GM23338 (cell line): ENCODE measurements at regions not wholly inside any gene's neighbourhood (a gene's known extent, or its start where the extent isn't known, plus 50 kb on each side); places are given as distances from the start of the nearest gene placed in this dataset.

Experiments used
- ATAC-seq: fragments of 200-7000 bp; cut with Tn5 transposase; 3 replicates; pipeline ENCODE4 v1.9.1; 2020
- DNase-seq: peaks from one replicate; pipeline ENCODE4 v3.0.0-alpha.2; 2015; ENCODE audit warnings: low spot score
- H2AFZ ChIP-seq: fragments of 200-600 bp; sonication (generic); 2 replicates; pipeline ENCODE4 v1.8.0; 2016; ENCODE audit warnings: antibody characterized with exemption, mild to moderate bottlenecking, moderate library complexity
- H3F3A ChIP-seq: fragments of 200-600 bp; sonication (generic); replicated peaks from 2 replicates; pipeline ENCODE4 v1.8.0; 2017; ENCODE audit warnings: antibody characterized with exemption, mixed run types, low read depth
- H3K27ac ChIP-seq: fragments of 200-600 bp; sonication (generic); 2 replicates; pipeline ENCODE4 v1.6.1; 2016; ENCODE audit warnings: low read depth
- H3K27me3 ChIP-seq: fragments of 200-600 bp; sonication (generic); 2 replicates; pipeline ENCODE4 v1.8.0; 2016; ENCODE audit warnings: mild to moderate bottlenecking, mixed run types, moderate library complexity; ENCODE audit not compliant: insufficient read depth
- H3K36me3 ChIP-seq: fragments of 200-600 bp; sonication (generic); 2 replicates; pipeline ENCODE4 v1.8.0; 2016; ENCODE audit warnings: mild to moderate bottlenecking; ENCODE audit not compliant: insufficient read depth
- H3K4me1 ChIP-seq: fragments of 200-600 bp; sonication (generic); 2 replicates; pipeline ENCODE4 v1.8.0; 2016; ENCODE audit warnings: mild to moderate bottlenecking, moderate library complexity; ENCODE audit not compliant: insufficient read depth
- H3K4me2 ChIP-seq: fragments of 200-600 bp; sonication (generic); 2 replicates; pipeline ENCODE4 v1.7.1; 2017; ENCODE audit warnings: mixed run types
- H3K4me3 ChIP-seq: fragments of 200-600 bp; sonication (generic); 2 replicates; pipeline ENCODE4 v1.6.1; 2016; ENCODE audit warnings: mixed run types
- H3K79me2 ChIP-seq: fragments of 200-600 bp; sonication (generic); replicated peaks from 2 replicates; pipeline ENCODE4 v1.8.0; 2017; ENCODE audit warnings: mild to moderate bottlenecking; ENCODE audit not compliant: insufficient read depth
- H3K9me2 ChIP-seq: fragments of 200-600 bp; sonication (generic); 2 replicates; pipeline ENCODE4 v1.8.0; 2017; ENCODE audit not compliant: insufficient read depth
- H4K20me1 ChIP-seq: fragments of 200-600 bp; sonication (generic); replicated peaks from 2 replicates; pipeline ENCODE4 v1.8.0; 2017; ENCODE audit warnings: mild to moderate bottlenecking; ENCODE audit not compliant: insufficient read depth
- H3K27ac Mint-ChIP-seq: 2 replicates; pipeline ENCODE4 v1.8.0; 2020; ENCODE audit warnings: inconsistent platforms, mild to moderate bottlenecking, moderate library complexity, mixed read lengths
- H3K27me3 Mint-ChIP-seq: 3 replicates; pipeline ENCODE4 v1.8.0; 2022; ENCODE audit warnings: low read depth, mild to moderate bottlenecking, moderate library complexity, mixed read lengths, inconsistent platforms; ENCODE audit not compliant: insufficient read depth, poor library complexity
- H3K36me3 Mint-ChIP-seq: 3 replicates; pipeline ENCODE4 v1.8.0; 2021; ENCODE audit warnings: low read depth, mild to moderate bottlenecking, inconsistent platforms, moderate library complexity, mixed read lengths
- H3K4me1 Mint-ChIP-seq: 3 replicates; pipeline ENCODE4 v1.8.0; 2020; ENCODE audit warnings: mild to moderate bottlenecking, inconsistent platforms, mixed read lengths
- H3K4me3 Mint-ChIP-seq: 3 replicates; pipeline ENCODE4 v1.8.0; 2021; ENCODE audit warnings: moderate library complexity, mild to moderate bottlenecking, inconsistent platforms, mixed read lengths
- H3K9me3 Mint-ChIP-seq: 3 replicates; pipeline ENCODE4 v1.8.0; 2020; ENCODE audit warnings: moderate library complexity, mild to moderate bottlenecking, inconsistent platforms, mixed read lengths
- CREB1 ChIP-seq: fragments of 250-450 bp; sonication (Bioruptor Pico); IDR thresholded peaks from 2 replicates; pipeline ENCODE4 v1.5.0; 2020; ENCODE audit warnings: low read depth, mild to moderate bottlenecking, moderate library complexity
- EZH2phosphoT487 ChIP-seq: fragments of 200-600 bp; sonication (generic); IDR thresholded peaks from one replicate; pipeline ENCODE4 v1.8.1; 2018; ENCODE audit warnings: antibody characterized with exemption; ENCODE audit not compliant: unreplicated experiment
- JUNB ChIP-seq: IDR thresholded peaks from one replicate; pipeline ENCODE4 v1.6.1; 2016; ENCODE audit warnings: antibody characterized with exemption; ENCODE audit not compliant: unreplicated experiment
- NANOG ChIP-seq: IDR thresholded peaks from 2 replicates; pipeline ENCODE4 v1.6.1; 2016; ENCODE audit warnings: antibody characterized with exemption, borderline replicate concordance
- POLR2AphosphoS5 ChIP-seq: IDR thresholded peaks from 2 replicates; pipeline ENCODE4 v1.6.1; 2016; ENCODE audit warnings: antibody characterized with exemption, low read depth
- STAT1 ChIP-seq: IDR thresholded peaks from one replicate; pipeline ENCODE4 v1.6.1; 2016; ENCODE audit warnings: antibody characterized with exemption; ENCODE audit not compliant: unreplicated experiment
- ZNF331 ChIP-seq: fragments of 250-450 bp; sonication (Bioruptor Pico); IDR thresholded peaks from 2 replicates; pipeline ENCODE4 v1.5.0; 2020; ENCODE audit warnings: low read depth, mild to moderate bottlenecking, moderate library complexity
- TF ChIP-seq, protein P1 (sequence below): fragments of 250-450 bp; sonication (Bioruptor Pico); IDR thresholded peaks from 2 replicates; pipeline ENCODE4 v1.5.0; 2020; ENCODE audit warnings: mild to moderate bottlenecking, moderate library complexity
- TF ChIP-seq, protein P2 (sequence below), 2 experiments: fragments of 200-600 bp in 1 of 2; sonication (generic) in 1 of 2; conservative IDR thresholded peaks; 2 replicates each; pipeline versions ENCODE4 v1.5.1 to v1.6.1; 2016 to 2017; ENCODE audit warnings: antibody characterized with exemption in 2 of 2, low read depth in 2 of 2, mild to moderate bottlenecking in 2 of 2, moderate library complexity in 1 of 2
- TF ChIP-seq, protein P3 (sequence below): IDR thresholded peaks from 2 replicates; pipeline ENCODE4 v1.6.1; 2016; ENCODE audit warnings: antibody characterized with exemption
- TF ChIP-seq, protein P4 (sequence below): IDR thresholded peaks from one replicate; pipeline ENCODE4 v1.6.1; 2018; ENCODE audit warnings: antibody characterized with exemption; ENCODE audit not compliant: unreplicated experiment

DNA sequence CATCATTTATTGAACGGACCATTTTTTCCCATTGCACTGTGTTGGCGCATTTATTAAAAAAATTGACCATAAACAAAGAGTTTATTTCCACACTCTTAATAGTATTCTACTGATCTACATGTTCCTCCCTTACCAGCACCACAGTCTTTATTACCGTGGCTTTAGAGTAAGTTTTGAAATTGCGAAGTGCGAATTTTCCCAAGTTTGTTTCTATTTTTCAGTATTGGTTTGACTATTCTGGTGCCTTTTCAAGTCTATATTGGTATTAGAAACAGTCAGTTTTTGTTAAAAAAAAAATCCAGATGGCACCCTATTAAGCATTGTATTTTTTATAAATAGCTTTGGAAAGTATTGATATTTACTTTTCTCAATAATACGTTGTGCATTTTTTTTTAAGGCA lies 795.1 kb upstream of the HS6ST1 start:
- no peak overlapping the region for H3K4me3 Mint-ChIP-seq
- H3K4me1 ChIP-seq = no peaks in the 10 kb centered on the region
- ATAC-seq (no peak), DNase-seq (no peak)
- no peaks in the 10 kb centered on the region for H3K36me3 Mint-ChIP-seq
- H3K9me2 ChIP-seq = no peaks in the 10 kb centered on the region
- H3K79me2 ChIP-seq = no peaks in the 10 kb centered on the region
- H3K36me3 ChIP-seq = no peaks in the 10 kb centered on the region
- no peaks in the 10 kb centered on the region for H3F3A ChIP-seq
- no peak overlapping the region for H2AFZ ChIP-seq
- H3K9me3 Mint-ChIP-seq = no peaks in the 10 kb centered on the region
- TF ChIP-seq, protein P1, sequence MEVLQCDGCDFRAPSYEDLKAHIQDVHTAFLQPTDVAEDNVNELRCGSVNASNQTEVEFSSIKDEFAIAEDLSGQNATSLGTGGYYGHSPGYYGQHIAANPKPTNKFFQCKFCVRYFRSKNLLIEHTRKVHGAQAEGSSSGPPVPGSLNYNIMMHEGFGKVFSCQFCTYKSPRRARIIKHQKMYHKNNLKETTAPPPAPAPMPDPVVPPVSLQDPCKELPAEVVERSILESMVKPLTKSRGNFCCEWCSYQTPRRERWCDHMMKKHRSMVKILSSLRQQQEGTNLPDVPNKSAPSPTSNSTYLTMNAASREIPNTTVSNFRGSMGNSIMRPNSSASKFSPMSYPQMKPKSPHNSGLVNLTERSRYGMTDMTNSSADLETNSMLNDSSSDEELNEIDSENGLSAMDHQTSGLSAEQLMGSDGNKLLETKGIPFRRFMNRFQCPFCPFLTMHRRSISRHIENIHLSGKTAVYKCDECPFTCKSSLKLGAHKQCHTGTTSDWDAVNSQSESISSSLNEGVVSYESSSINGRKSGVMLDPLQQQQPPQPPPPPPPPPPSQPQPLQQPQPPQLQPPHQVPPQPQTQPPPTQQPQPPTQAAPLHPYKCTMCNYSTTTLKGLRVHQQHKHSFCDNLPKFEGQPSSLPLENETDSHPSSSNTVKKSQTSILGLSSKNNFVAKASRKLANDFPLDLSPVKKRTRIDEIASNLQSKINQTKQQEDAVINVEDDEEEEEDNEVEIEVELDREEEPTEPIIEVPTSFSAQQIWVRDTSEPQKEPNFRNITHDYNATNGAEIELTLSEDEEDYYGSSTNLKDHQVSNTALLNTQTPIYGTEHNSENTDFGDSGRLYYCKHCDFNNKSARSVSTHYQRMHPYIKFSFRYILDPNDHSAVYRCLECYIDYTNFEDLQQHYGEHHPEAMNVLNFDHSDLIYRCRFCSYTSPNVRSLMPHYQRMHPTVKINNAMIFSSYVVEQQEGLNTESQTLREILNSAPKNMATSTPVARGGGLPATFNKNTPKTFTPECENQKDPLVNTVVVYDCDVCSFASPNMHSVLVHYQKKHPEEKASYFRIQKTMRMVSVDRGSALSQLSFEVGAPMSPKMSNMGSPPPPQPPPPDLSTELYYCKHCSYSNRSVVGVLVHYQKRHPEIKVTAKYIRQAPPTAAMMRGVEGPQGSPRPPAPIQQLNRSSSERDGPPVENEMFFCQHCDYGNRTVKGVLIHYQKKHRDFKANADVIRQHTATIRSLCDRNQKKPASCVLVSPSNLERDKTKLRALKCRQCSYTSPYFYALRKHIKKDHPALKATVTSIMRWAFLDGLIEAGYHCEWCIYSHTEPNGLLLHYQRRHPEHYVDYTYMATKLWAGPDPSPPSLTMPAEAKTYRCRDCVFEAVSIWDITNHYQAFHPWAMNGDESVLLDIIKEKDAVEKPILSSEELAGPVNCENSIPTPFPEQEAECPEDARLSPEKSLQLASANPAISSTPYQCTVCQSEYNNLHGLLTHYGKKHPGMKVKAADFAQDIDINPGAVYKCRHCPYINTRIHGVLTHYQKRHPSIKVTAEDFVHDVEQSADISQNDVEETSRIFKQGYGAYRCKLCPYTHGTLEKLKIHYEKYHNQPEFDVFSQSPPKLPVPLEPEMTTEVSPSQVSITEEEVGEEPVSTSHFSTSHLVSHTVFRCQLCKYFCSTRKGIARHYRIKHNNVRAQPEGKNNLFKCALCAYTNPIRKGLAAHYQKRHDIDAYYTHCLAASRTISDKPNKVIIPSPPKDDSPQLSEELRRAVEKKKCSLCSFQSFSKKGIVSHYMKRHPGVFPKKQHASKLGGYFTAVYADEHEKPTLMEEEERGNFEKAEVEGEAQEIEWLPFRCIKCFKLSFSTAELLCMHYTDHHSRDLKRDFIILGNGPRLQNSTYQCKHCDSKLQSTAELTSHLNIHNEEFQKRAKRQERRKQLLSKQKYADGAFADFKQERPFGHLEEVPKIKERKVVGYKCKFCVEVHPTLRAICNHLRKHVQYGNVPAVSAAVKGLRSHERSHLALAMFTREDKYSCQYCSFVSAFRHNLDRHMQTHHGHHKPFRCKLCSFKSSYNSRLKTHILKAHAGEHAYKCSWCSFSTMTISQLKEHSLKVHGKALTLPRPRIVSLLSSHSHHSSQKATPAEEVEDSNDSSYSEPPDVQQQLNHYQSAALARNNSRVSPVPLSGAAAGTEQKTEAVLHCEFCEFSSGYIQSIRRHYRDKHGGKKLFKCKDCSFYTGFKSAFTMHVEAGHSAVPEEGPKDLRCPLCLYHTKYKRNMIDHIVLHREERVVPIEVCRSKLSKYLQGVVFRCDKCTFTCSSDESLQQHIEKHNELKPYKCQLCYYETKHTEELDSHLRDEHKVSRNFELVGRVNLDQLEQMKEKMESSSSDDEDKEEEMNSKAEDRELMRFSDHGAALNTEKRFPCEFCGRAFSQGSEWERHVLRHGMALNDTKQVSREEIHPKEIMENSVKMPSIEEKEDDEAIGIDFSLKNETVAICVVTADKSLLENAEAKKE (CRISPR knock-in tag) = no peak
- TF ChIP-seq, protein P2, sequence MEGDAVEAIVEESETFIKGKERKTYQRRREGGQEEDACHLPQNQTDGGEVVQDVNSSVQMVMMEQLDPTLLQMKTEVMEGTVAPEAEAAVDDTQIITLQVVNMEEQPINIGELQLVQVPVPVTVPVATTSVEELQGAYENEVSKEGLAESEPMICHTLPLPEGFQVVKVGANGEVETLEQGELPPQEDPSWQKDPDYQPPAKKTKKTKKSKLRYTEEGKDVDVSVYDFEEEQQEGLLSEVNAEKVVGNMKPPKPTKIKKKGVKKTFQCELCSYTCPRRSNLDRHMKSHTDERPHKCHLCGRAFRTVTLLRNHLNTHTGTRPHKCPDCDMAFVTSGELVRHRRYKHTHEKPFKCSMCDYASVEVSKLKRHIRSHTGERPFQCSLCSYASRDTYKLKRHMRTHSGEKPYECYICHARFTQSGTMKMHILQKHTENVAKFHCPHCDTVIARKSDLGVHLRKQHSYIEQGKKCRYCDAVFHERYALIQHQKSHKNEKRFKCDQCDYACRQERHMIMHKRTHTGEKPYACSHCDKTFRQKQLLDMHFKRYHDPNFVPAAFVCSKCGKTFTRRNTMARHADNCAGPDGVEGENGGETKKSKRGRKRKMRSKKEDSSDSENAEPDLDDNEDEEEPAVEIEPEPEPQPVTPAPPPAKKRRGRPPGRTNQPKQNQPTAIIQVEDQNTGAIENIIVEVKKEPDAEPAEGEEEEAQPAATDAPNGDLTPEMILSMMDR (conservative IDR thresholded peaks at IDR 0.05; ENCODE audit: low read depth in 2 of 2) = no peak
- TF ChIP-seq EZH2phosphoT487 (no peak), STAT1 (no peak), CREB1 (CRISPR knock-in tag) (no peak), POLR2AphosphoS5 (no peak), JUNB (no peak), NANOG (no peak), ZNF331 (CRISPR knock-in tag) (no peak)
- TF ChIP-seq, protein P3, sequence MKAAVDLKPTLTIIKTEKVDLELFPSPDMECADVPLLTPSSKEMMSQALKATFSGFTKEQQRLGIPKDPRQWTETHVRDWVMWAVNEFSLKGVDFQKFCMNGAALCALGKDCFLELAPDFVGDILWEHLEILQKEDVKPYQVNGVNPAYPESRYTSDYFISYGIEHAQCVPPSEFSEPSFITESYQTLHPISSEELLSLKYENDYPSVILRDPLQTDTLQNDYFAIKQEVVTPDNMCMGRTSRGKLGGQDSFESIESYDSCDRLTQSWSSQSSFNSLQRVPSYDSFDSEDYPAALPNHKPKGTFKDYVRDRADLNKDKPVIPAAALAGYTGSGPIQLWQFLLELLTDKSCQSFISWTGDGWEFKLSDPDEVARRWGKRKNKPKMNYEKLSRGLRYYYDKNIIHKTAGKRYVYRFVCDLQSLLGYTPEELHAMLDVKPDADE = no peak
- TF ChIP-seq, protein P4, sequence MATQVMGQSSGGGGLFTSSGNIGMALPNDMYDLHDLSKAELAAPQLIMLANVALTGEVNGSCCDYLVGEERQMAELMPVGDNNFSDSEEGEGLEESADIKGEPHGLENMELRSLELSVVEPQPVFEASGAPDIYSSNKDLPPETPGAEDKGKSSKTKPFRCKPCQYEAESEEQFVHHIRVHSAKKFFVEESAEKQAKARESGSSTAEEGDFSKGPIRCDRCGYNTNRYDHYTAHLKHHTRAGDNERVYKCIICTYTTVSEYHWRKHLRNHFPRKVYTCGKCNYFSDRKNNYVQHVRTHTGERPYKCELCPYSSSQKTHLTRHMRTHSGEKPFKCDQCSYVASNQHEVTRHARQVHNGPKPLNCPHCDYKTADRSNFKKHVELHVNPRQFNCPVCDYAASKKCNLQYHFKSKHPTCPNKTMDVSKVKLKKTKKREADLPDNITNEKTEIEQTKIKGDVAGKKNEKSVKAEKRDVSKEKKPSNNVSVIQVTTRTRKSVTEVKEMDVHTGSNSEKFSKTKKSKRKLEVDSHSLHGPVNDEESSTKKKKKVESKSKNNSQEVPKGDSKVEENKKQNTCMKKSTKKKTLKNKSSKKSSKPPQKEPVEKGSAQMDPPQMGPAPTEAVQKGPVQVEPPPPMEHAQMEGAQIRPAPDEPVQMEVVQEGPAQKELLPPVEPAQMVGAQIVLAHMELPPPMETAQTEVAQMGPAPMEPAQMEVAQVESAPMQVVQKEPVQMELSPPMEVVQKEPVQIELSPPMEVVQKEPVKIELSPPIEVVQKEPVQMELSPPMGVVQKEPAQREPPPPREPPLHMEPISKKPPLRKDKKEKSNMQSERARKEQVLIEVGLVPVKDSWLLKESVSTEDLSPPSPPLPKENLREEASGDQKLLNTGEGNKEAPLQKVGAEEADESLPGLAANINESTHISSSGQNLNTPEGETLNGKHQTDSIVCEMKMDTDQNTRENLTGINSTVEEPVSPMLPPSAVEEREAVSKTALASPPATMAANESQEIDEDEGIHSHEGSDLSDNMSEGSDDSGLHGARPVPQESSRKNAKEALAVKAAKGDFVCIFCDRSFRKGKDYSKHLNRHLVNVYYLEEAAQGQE = no peak
- H4K20me1 ChIP-seq = no peaks in the 10 kb centered on the region
- H3K27me3 Mint-ChIP-seq = peaks cover 2% of the 10 kb centered on the region
- no peak overlapping the region for H3K4me2 ChIP-seq
- H3K4me3 ChIP-seq = no peak overlapping the region
- no peaks in the 10 kb centered on the region for H3K27me3 ChIP-seq
- H3K4me1 Mint-ChIP-seq = no peaks in the 10 kb centered on the region
- no peak overlapping the region for H3K27ac Mint-ChIP-seq
- no peak overlapping the region for H3K27ac ChIP-seq
